Brain microvascular endothelial cell (primary cell): ENCODE measurements at regions not wholly inside any gene's neighbourhood (a gene's known extent, or its start where the extent isn't known, plus 50 kb on each side); places are given as distances from the start of the nearest gene placed in this dataset.

Source experiments
- DNase-seq: peaks from one replicate; pipeline ENCODE4 v3.0.0-alpha.2; 2020
- H3K27ac ChIP-seq: fragments of 250-450 bp; sonication (Bioruptor Pico); 2 replicates; pipeline ENCODE4 v1.5.1; 2020; ENCODE audit warnings: mild to moderate bottlenecking, moderate library complexity
- H3K27me3 ChIP-seq: fragments of 250-450 bp; sonication (Bioruptor Pico); replicated peaks from 2 replicates; pipeline ENCODE4 v1.5.1; 2020; ENCODE audit warnings: mild to moderate bottlenecking
- H3K36me3 ChIP-seq: fragments of 250-450 bp; sonication (Bioruptor Pico); replicated peaks from 2 replicates; pipeline ENCODE4 v1.5.1; 2020; ENCODE audit warnings: mild to moderate bottlenecking
- H3K4me3 ChIP-seq: 2 replicates; pipeline ENCODE4 v1.5.1; 2011; ENCODE audit warnings: low read depth, mild to moderate bottlenecking, control low read depth, low read length, moderate library complexity
- CTCF ChIP-seq: IDR thresholded peaks from 2 replicates; pipeline ENCODE4 v1.5.1; 2011; ENCODE audit warnings: low read depth, mild to moderate bottlenecking, moderate library complexity, low read length, control low read depth, inconsistent platforms; ENCODE audit errors: missing control alignments
- in situ Hi-C: cut with HindIII; loops from 2 replicates; pipeline ENCODE4 v1.10.0; 2017; ENCODE audit warnings: low sequenced_read_pairs, low pct_ligation_motif_present

- no peak for TF ChIP-seq CTCF
- H3K36me3 ChIP-seq: no peaks in the 10 kb centered on the region
- no peaks in the 10 kb centered on the region for H3K27me3 ChIP-seq
- no peak overlapping the region for H3K4me3 ChIP-seq
- in situ Hi-C loops: no loop called here
- DNase-seq: no peak
- H3K27ac ChIP-seq: no peak overlapping the region
Measured at GRCh38 chr16:13553453-13553985, 366.4 kb upstream of the ERCC4 start.

GRCh38 chr16:13554005-13554404, 365.9 kb upstream of the ERCC4 start:
- H3K27ac ChIP-seq: no peak overlapping the region
- no peaks in the 10 kb centered on the region for H3K27me3 ChIP-seq
- no peak overlapping the region for H3K4me3 ChIP-seq
- in situ Hi-C loops: no loop called here
- DNase-seq: no peak
- no peak for TF ChIP-seq CTCF
- H3K36me3 ChIP-seq: no peaks in the 10 kb centered on the region

- no peaks in the 10 kb centered on the region for H3K36me3 ChIP-seq
- no peaks in the 10 kb centered on the region for H3K27me3 ChIP-seq
- DNase-seq: no peak
- H3K27ac ChIP-seq: no peak overlapping the region
- H3K4me3 ChIP-seq: no peak overlapping the region
- no peak for TF ChIP-seq CTCF
- in situ Hi-C loops: no loop called here
Measured at GRCh38 chr16:13554643-13555042, 365.3 kb upstream of the ERCC4 start.

GRCh38 chr16:13557418-13557817, 362.5 kb upstream of the ERCC4 start:
- in situ Hi-C loops: no loop called here
- no peak for TF ChIP-seq CTCF
- DNase-seq: no peak
- H3K4me3 ChIP-seq: no peak overlapping the region
- H3K27ac ChIP-seq: no peak overlapping the region
- H3K27me3 ChIP-seq: no peaks in the 10 kb centered on the region
- no peaks in the 10 kb centered on the region for H3K36me3 ChIP-seq

- TF ChIP-seq CTCF: no peak
- H3K27me3 ChIP-seq: no peaks in the 10 kb centered on the region
- DNase-seq: no peak
- H3K27ac ChIP-seq: no peak overlapping the region
- no peaks in the 10 kb centered on the region for H3K36me3 ChIP-seq
- H3K4me3 ChIP-seq: no peak overlapping the region
- in situ Hi-C loops: no loop called here
Measured at GRCh38 chr16:13558752-13559151, 361.2 kb upstream of the ERCC4 start.

- H3K27ac ChIP-seq: no peak overlapping the region
- in situ Hi-C loops: no loop called here
- no peak for TF ChIP-seq CTCF
- H3K27me3 ChIP-seq: no peaks in the 10 kb centered on the region
- H3K4me3 ChIP-seq: no peak overlapping the region
- H3K36me3 ChIP-seq: no peaks in the 10 kb centered on the region
- DNase-seq: no peak
Measured at GRCh38 chr16:13559624-13560023, 360.3 kb upstream of the ERCC4 start.
